LHCN-M2 (cell line): ENCODE measurements at regions not wholly inside any gene's neighbourhood (a gene's known extent, or its start where the extent isn't known, plus 50 kb on each side); places are given as distances from the start of the nearest gene placed in this dataset.
"Not testable (repeated sequence)": the region's sequence is repeated elsewhere in the genome, so short reads cannot be mapped to it uniquely, and the experiment has no call there.

Experiments
- DNase-seq: peaks from one replicate; pipeline ENCODE4 v3.0.0-alpha.2; 2012; ENCODE audit warnings: low read depth

DNA sequence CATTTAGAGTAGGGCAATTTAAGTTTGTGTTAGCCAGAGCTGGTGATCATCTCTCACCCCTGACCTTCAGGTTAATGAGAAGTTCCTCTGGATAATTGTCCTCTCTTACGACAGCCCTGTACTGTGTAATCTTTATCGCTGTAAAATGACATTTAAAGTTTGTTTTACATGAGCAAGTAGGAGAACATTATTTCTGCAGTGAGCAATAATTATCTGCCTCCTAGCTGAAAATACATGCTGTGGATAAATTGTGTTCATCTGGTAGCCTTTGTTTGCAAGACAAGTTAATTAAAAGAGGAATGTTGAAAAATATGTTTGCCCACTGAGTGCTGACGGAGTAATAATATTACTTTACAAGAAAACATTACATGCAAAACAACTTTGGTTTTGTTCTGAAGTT lies 1083.8 kb upstream of the NUDT12 start:
- no peak for DNase-seq

DNA sequence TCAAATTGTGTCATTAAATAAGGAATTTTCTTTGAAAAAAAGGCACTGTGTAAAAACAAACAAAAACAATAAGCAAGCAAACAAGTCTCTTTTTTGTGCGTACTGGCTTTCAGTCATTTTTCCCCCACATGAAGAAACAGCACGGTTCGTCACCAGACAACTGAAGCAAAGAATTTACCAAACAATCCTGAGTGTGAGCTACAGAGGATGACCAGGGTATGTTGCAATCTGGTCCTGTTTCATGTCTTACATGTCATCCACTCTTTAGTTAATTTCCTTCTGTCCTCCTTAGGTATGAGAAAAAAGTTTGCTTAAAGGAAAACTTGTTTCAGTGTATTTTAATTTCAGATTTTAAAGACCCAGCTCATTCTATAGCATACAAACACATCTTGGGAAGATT lies 1080.7 kb upstream of the NUDT12 start:
- DNase-seq = no peak

DNA sequence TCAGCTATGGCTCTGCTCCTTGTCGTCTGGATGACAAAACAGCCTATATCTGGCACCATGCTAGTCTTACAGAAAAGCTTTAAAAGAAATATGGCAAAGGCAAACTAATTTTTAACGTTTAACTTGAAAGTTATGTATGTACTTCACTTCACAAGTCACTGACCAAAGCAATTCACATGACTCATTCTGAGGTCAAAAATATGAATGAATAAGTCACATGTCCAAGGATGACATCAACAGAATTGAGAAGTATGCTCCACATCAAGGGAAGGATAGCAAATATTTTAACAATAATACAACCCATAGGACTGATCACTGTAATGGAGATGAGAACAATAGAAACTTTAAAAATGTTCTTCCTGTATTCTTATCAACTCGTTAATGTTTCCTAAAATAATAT lies 1072.6 kb upstream of the NUDT12 start:
- DNase-seq = peak; percentile 14

DNA sequence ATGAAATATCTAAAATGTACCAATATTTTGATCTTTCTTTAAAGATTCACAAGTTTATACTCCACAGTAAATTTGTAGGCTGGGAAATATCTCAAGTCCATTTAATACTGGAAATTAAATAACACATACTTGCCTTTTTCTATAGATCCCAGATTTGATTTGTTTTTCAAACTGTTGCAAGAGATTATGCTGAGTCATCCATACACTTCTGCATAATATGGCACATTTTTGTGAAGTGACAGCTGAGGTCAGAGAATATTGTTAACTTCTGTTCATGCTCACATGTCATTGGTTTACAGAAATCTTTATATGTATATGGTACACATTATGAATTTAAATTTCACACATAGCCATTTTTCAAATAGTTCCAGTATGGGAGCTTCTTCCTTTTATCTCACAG lies 1066.3 kb upstream of the NUDT12 start:
- DNase-seq = no peak

DNA sequence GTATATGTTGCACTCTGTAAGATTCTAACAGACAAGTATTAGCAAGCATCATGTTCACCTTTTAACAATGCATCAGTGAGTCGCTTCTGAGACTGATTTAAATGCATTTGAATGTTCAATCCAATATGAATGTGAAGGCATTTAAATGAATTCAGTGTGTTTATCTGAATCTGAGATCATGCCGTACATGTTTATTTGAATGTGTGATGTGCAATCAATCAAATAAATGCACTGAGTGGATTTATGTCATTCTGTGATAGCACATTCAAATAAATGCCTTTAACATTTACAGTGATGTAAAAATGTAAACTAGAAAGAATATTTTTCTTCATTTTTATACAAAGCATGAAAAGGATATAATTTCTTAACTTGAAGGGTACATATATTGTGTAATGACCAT lies 1063.5 kb upstream of the NUDT12 start:
- no peak for DNase-seq

DNA sequence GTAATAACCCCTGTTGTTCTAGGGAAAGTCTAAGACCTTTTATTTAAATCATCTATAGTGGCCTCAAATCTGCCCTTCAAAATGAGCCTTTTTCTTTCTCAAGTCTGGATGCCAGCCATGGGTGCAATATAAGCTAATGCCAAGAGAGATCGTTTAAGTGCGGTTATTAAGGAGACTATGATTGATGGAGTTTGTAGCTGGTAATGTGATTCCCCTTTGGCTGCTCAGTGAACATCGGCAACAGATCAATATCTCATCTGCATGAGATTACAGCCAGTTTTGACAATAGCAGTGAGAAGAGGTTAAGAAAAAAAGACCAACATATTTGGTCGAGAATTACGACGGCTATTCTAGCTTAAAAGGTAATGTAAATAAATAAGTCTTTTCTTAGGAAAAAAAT lies 1049.4 kb upstream of the NUDT12 start:
- DNase-seq = no peak

DNA sequence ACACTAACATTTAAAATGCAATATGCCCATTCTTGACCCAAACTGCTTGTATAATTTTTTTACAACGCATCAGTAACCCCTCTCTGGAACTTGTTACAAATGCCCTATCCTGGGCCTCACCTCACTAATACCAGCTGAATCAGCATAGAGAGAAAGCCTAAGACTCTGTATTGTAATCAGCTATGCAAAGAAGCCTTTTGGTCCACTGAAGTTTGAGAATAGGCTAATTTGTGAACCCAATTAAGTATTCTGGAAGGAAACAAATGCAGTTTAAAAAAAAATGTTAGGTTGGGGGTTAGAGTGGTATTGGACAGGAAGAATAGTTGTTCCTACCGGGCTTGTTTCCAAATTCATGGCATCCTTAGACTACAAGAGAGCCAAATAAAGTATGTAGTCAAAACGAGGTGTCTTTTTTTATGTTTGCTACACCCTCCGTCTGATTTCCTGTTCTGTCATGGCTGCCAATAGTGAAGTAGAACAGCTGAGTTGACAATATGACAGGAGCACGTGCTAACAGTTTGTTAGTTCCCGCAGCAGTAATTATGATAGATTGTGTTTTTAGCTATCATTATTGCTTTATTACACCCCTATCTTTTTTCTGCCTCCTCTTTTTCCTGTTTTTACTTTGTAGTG lies 1048.7 kb upstream of the NUDT12 start:
- no peak for DNase-seq

DNA sequence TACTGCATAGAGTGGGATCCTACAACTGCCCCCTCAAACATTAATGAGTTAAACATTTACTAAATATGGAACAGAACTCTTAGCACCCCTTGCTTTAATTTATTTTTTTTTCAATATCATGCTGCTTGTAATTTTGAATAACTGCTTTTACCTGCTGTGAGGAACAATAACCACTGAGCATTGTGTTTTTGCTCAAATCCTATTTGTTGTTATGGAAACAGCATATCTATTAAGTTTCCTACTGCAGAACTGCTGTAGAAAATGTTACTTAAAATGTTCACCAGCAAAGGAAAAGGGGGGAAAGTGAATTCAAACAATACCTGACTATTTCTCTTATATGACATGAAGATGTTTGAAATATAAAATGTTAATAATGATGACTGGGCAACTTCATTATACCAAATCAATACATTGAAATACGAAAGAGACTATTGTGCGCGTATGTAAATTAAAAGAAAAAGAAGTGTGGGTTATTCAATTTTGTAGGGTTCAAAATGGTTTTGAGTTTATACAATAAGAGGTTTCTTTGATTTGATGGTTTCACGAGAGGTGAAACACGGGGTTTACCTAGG lies 1043.8 kb upstream of the NUDT12 start:
- no peak for DNase-seq

DNA sequence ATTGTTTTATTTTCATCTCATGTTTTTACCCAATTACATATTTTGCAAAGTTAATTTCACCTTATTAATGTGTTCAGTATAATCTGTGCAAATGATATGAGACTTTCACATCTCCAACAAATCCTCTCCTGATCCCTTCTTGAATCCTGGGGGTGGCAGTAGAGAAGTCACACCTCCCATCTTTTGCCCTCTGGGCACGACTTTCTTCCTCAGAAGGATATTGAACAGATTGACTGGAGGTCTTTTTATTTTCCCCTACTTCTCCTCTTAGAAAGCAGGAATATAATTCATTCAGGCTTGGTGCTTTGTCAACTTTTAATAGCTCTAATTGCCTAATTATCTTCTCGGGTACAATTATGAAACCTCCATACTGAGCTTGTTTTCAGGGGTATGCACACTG lies 1037.1 kb upstream of the NUDT12 start:
- DNase-seq = no peak

DNA sequence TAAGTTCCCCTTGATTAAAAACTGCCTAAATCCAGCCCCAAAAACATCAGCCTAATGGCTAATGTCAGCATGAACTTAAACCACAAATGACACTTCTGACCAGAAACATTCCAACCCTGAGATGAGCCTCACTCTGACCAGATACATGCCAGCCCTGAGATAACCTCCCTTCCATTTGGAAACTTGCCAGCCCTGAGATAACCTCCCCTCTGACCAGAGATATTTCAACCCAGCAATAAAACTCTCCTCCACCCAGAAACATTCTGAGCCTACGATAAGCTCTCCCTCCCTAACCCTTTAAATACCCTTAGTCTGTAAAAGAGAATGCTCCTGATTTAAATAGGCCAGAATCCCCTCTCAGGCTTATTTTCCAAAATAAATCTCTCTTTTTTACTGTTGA lies 1035.7 kb upstream of the NUDT12 start:
- DNase-seq = no peak

DNA sequence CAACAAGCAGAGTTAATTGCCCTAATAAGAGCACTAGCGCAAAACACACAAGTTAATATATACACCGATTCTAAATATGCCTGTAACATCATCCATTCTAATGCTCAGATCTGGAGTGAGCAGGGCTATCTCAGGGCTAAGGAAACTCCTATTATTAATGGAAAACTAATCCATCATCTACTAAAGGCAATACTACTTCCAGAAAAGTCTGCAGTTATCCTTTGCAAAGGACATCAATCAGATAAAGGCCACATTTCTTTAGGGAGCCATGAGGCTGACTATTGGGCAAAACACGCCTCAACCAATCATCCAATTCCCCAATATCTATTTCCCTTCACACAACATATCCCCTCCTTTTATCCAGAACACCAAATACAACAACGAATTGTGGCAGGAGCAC lies 1032.3 kb upstream of the NUDT12 start:
- no peak for DNase-seq

DNA sequence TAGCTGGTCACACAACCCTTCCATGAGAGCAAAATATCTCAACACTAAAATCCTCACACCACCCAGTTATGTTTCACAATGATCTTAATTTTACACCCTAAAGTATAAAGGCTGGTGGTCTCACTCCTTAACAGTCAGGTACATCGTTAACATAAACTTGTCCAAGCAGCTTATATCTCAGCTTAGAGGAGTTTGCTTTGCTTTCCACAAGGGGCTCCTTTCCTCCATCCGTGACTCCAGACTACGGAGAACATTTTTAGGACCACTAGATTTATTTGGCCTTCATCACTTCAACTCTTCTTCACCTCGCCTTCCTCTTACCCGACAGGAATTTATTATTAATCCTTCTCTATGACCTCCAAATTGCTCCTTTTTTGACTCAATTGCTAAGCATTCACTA lies 1014.1 kb upstream of the NUDT12 start:
- no peak for DNase-seq

DNA sequence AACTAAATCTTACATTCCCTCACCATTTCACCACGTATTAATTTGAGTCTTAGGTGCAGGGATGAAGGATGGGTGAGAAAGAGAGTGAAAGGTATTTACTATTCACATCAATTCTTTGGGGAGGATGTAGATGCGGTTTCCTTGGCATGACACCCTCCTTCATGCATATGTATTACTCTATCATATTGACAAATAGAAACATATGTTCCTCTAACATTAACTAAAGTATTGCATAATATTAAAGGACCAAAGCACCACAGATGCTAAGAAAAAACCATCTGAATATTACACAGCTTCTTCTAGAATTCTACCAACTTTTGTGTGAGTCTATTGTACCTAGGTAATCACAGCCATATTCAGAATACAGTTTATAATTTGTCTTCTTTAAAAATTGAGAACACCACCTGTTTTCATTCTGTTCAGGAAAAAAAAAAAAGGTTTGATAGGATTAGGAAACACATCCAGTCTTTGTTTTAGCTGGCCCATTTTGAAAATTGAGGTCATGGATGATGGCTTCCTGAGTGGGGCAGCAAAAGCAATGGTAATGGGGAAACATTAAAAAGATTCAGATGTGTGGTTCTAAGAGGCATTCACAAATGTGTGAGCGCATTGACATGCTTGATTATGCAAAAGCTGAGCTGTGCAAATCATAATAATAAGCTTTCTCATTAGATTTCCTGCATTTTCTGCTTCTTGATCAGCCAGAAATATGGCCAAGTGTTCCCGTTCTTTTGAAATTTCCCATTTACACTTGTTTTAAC lies 1011.5 kb upstream of the NUDT12 start:
- DNase-seq = no peak

DNA sequence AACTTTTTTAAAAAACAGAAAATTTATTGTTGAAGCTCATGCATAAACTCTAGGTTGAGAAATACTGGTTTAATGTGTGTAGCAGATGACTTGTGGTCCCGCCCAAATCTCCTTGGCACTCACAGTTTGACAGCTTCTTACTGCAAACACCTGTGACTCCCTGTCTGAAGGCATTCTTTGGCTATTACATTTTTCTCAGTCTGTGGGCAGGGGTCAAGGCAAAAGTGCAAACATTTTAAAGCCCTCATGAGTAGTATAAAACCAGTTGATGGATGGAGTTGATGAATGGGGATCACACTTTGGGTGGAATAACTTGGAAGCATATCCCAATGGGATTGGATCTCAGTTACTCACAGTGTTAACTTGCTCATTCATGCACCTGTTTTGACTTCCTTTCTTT lies 1007.0 kb upstream of the NUDT12 start:
- peak; percentile 57 for DNase-seq

DNA sequence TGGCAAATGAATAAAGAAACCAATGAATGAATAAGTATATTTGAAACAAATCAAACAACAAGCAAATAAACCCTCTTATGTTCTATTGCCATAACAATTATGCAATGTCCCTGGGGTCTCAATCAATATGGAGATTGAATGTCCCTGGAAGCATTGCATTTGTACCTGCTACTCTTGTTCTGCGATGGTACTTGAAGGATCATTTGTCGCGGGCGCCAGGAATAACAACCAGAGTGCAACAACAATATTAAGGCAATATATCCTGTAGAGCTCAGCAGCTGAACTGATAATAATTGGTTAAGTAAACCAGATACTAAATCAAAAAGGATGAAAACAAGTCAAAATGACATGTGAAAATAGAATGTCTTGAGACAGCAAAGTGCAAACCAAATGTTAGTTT lies 1001.9 kb upstream of the NUDT12 start:
- DNase-seq = no peak

DNA sequence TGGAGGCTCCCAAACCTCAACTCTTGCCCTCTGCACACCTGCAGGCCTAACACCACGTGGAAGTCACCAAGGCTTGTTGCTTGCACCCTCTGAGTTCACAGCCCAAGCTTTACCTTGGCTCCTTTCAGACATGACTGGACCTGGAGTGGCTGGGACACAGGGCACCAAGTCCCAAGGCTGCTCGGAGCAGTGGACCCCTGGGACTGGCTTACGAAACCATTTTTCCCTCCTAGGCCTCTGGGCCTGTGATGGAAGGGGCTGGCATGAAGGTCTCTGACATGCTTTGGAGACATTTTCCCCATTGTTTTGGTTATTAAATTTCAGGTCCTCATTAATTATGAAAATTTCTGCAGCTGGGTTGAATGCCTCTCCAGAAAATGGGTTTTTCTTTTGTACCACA lies 994.4 kb upstream of the NUDT12 start:
- DNase-seq = no peak

DNA sequence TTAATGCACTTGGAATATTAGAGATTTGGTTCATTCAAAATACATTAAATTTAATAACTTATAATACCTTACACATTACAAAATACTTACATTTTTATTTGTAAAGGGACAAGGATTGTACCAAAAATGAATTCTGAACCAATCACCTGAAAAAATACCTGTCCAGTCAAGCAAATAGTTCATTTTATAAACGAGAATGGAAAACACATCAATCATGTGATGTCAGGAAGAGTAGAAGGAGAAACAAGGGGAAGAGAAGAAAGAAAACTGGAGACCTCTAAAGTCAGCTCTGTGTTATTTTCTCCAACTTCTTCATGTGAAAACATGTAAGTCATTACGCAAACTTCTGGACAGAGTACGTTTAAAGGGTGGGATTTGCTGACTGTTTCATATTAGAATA lies 989.0 kb upstream of the NUDT12 start:
- no peak for DNase-seq

DNA sequence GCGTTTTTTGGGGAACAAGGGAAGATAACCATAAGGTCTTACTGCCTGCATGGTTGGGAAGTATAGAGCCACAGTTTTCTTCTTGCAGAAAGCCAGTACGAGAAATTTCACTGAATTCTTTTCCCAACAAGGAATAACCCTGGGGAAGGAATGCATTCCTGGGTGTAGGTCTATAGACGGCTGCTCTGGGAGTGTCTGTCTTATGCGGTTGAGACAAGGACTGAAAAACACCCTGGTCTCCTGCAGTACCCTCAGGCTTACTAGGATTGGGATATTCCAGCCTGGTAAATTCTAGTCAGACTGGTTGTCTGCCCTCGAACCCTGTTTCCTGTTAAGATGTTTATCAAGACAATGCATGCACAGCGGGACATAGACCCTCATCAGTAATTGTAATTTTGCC lies 984.3 kb upstream of the NUDT12 start:
- DNase-seq = not testable (repeated sequence)

DNA sequence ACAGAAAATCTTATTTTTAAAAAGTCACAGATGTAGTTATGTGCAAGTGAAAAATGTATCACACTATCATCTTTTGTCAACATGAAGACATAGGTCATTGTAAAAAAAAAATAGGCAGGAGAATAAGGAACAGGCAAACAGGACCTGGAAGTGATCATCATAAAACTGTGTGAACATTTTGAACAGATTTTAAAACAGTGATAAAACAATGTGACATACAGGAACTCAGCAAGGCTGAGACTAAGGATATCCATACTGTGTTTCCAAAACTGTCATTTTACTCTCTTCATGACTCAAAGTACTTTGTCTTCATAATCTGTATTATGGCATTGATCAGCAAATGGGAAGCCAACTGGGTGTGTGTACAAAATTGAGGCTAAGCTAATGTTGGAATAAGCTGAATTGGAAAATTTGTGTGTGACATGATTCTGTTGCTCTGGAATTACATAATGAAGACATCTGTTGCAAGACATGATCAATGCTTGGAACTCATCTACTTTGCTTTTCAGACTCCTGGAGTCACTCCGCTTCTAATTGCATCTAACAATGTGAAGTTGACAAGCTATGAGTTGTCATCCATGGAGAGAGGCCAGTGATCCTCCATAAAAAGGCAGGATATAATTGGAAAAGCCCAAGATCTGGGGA lies 978.7 kb upstream of the NUDT12 start:
- no peak for DNase-seq

DNA sequence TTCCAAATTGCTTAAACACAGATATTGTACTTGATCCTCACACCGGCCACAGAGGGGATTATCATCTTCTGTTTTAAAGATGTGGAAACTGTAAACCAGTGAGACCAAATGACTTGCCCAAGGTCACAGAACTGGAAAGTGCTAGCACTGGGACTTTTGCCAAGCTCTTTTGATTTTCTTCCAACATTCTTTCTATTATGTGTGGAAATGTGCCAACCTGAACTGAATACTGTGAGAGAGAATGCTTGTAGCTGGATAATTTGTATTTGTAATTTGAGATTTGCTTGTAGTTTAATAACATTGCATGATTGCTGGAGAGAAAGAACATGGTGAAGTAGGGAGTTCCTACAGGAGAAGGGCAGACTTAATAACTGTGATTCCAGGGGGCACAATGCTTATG lies 977.9 kb upstream of the NUDT12 start:
- peak; percentile 32 for DNase-seq

DNA sequence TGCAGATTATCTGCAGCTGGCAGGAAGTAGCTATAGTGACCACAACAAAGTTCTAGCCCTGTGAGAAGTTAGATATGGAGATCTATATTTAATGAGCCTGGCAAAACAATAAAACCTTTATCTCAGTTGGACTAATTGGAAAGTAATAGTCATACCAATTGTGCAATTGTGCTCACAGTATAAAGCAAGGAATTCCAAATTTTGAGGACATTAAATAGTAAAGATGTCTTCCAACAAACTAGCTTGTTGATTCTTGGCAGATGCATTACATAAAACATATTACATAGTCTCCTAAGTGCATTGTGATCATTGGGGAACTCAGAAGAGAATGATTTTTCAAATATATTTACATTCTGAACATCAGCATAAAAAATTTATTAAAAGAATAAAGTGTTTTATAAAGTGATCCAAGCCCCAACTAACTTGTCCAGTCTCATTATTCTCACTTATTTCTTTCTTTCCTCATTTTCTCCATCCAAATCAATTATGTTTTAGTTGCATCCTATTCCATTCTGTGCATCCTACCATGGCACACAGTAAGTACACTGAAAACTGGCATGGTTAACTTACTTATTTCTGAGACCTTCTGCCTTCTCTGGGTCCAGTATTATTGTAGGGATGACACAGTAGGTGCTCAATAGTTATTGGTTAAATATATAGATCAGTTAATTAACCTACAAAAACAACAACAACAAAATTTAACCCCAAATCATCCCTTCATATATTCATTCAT lies 977.2 kb upstream of the NUDT12 start:
- DNase-seq = no peak

DNA sequence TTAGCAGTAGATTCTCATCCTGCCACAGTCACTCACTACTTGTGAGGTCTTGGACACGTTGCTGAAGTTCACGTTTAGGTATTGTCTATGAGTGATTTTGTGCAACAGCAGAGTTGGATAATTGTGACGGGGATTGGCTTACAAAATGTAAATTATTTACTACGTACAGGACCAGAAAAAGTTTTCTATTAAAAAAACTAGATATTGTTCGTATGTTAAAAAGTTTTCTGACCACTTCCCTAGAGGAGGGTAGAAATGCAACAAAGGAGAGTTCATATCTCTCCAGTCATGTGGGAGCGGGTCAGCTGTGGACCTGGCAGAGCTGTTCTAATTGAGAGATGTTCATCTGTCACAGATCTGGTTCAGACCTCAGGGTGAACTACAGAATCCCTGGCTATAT lies 976.1 kb upstream of the NUDT12 start:
- no peak for DNase-seq
